Endothelial cell of umbilical vein (primary cell): ENCODE measurements at regions not wholly inside any gene's neighbourhood (a gene's known extent, or its start where the extent isn't known, plus 50 kb on each side); places are given as distances from the start of the nearest gene placed in this dataset.

ENCODE experiments used
- BruUV-seq: library from RNA; stranded (reverse); fragments of 400-500 nt; replicated peaks from 2 replicates; lab custom pipeline; 2021; lab: Mats Ljungman, UMichigan
- CTCF ChIA-PET: fragments of 300-600, 350-600 bp; sonication (Branson Sonifier 250); formaldehyde crosslinking; loops from one replicate; lab custom pipeline; 2021; ENCODE audit warnings: antibody characterized with exemption, inconsistent platforms; lab: Charles Lee
- POLR2A ChIA-PET: fragments of 300-600, 350-600 bp; sonication (Branson Sonifier 250); formaldehyde crosslinking; loops from one replicate; lab custom pipeline; 2021; ENCODE audit warnings: antibody characterized with exemption, inconsistent platforms; lab: Charles Lee
- DNase-seq: peaks from one replicate; pipeline ENCODE4 v3.0.0-alpha.2; 2011; ENCODE audit warnings: low read depth, low spot score
- FAIRE-seq: peaks from 2 replicates; lab custom pipeline; 2011; peaks lifted over from hg19 to GRCh38; lab: Jason Lieb, UNC
- H2AFZ ChIP-seq: 2 replicates; pipeline ENCODE4 v1.6.0; 2012; ENCODE audit warnings: low read depth, low read length, control low read depth, inconsistent platforms
- H3K27ac ChIP-seq: 2 replicates; pipeline ENCODE4 v1.5.1; 2011; ENCODE audit warnings: low read depth, mild to moderate bottlenecking, control low read depth, low read length, moderate library complexity; ENCODE audit not compliant: insufficient read depth
- H3K27me3 ChIP-seq, 2 experiments: 2 replicates each; pipeline versions ENCODE4 v1.6.0 to v1.6.1; 2011; ENCODE audit warnings: low read length in 2 of 2, mixed read lengths in 1 of 2; ENCODE audit not compliant: control insufficient read depth in 2 of 2, insufficient read depth in 2 of 2
- H3K36me3 ChIP-seq, 2 experiments: 2 replicates in 1 of 2; 3 replicates in 1 of 2; pipeline ENCODE4 v1.5.1; 2011; ENCODE audit warnings: low read length in 2 of 2, mild to moderate bottlenecking in 1 of 2, moderate library complexity in 1 of 2; ENCODE audit not compliant: control insufficient read depth in 2 of 2, insufficient read depth in 2 of 2; ENCODE audit errors: extremely low read depth in 1 of 2
- H3K4me1 ChIP-seq: 3 replicates; pipeline ENCODE4 v1.5.1; 2011; ENCODE audit warnings: mild to moderate bottlenecking, low read length; ENCODE audit not compliant: control insufficient read depth, insufficient read depth; ENCODE audit errors: extremely low read depth
- H3K4me2 ChIP-seq: 2 replicates; pipeline ENCODE4 v1.6.1; 2011; ENCODE audit warnings: low read length, control low read depth, mixed read lengths; ENCODE audit not compliant: insufficient read depth
- H3K4me3 ChIP-seq, 3 experiments: fragments of 200-600 bp in 1 of 3; sonication (generic), shearing (Covaris generic) in 1 of 3; replicated peaks in 1 of 3; 2 replicates each; pipeline ENCODE4 v1.5.1; 2011 to 2016; ENCODE audit warnings: control low read depth in 3 of 3, low read length in 3 of 3, mild to moderate bottlenecking in 2 of 3, inconsistent platforms in 1 of 3, low read depth in 1 of 3, moderate library complexity in 1 of 3; ENCODE audit not compliant: insufficient read depth in 1 of 3
- H3K79me2 ChIP-seq: 2 replicates; pipeline ENCODE4 v1.6.0; 2012; ENCODE audit warnings: low read length, inconsistent platforms; ENCODE audit not compliant: control insufficient read depth, insufficient read depth
- H3K9ac ChIP-seq: replicated peaks from 2 replicates; pipeline ENCODE3; 2011; ENCODE audit warnings: low read length, control low read depth; ENCODE audit not compliant: insufficient read depth; ENCODE audit errors: extremely low read depth
- H3K9me1 ChIP-seq: replicated peaks from 3 replicates; pipeline ENCODE4 v1.6.0; 2011; ENCODE audit warnings: mild to moderate bottlenecking, low read length; ENCODE audit not compliant: control insufficient read depth, insufficient read depth; ENCODE audit errors: extremely low read depth
- H3K9me3 ChIP-seq: replicated peaks from 2 replicates; pipeline ENCODE4 v1.5.1; 2012; ENCODE audit warnings: low read length, inconsistent platforms; ENCODE audit not compliant: control insufficient read depth, insufficient read depth
- H4K20me1 ChIP-seq: replicated peaks from 2 replicates; pipeline ENCODE3; 2011; ENCODE audit warnings: mild to moderate bottlenecking, low read length; ENCODE audit not compliant: control insufficient read depth, insufficient read depth; ENCODE audit errors: extremely low read depth
- CTCF ChIP-seq, 2 donors: IDR thresholded peaks; 1 replicate in 1 of 2; 2 replicates in 1 of 2; pipeline ENCODE4 v1.5.1; 2011; ENCODE audit warnings: low read length in 2 of 2, mild to moderate bottlenecking in 2 of 2, moderate library complexity in 2 of 2, control low read depth in 1 of 2, inconsistent platforms in 1 of 2, low read depth in 1 of 2; ENCODE audit not compliant: insufficient read depth in 1 of 2; ENCODE audit errors: extremely low read depth in 1 of 2
- EZH2 ChIP-seq: IDR thresholded peaks from 2 replicates; pipeline ENCODE4 v1.6.1; 2012; ENCODE audit warnings: borderline replicate concordance, low read depth, mild to moderate bottlenecking, moderate library complexity, low read length, inconsistent platforms; ENCODE audit not compliant: severe bottlenecking
- FOS ChIP-seq: IDR thresholded peaks from 2 replicates; pipeline ENCODE4 v1.6.1; 2011; ENCODE audit warnings: mild to moderate bottlenecking, low read length, moderate library complexity, borderline replicate concordance; ENCODE audit not compliant: insufficient read depth
- GATA2 ChIP-seq: IDR thresholded peaks from 2 replicates; pipeline ENCODE4 v1.7.0; 2011; ENCODE audit warnings: low read depth, mild to moderate bottlenecking, moderate library complexity, mixed read lengths, low read length; ENCODE audit not compliant: insufficient read length, insufficient read depth
- JUN ChIP-seq: IDR thresholded peaks from 2 replicates; pipeline ENCODE4 v1.6.1; 2011; ENCODE audit warnings: borderline replicate concordance, low read depth; ENCODE audit not compliant: insufficient read length, insufficient read depth
- MAX ChIP-seq: IDR thresholded peaks from 2 replicates; pipeline ENCODE4 v1.6.1; 2011; ENCODE audit not compliant: insufficient read depth, insufficient read length
- MYC ChIP-seq: IDR thresholded peaks from one replicate; pipeline ENCODE4 v1.6.1; 2011; ENCODE audit warnings: mild to moderate bottlenecking, low read depth, low read length
- POLR2A ChIP-seq: IDR thresholded peaks from 2 replicates; pipeline ENCODE4 v1.6.1; 2012; ENCODE audit warnings: low read depth, mild to moderate bottlenecking, control low read depth, low read length
- POLR2AphosphoS5 ChIP-seq: IDR thresholded peaks from 2 replicates; pipeline ENCODE4 v1.6.1; 2012; ENCODE audit warnings: low read depth, mild to moderate bottlenecking, control low read depth, low read length, moderate library complexity; ENCODE audit not compliant: insufficient read depth
- dilution Hi-C: fragments of 300-500 bp; cut with MboI; formaldehyde crosslinking; loops from one replicate; pipeline ENCODE4 v1.15.0; 2019; ENCODE audit warnings: low sequenced_read_pairs; ENCODE audit not compliant: extremely low pct_ligation_motif_present
- intact Hi-C: fragments of 100-400 bp; cut with micrococcal nuclease; formaldehyde crosslinking; loops from one replicate; pipeline ENCODE4 v1.10.0; 2022

GRCh38 chr3:28951772-28952556, 328.9 kb upstream of the RBMS3 start:
- Histone ChIP-seq H2AFZ (no peak overlapping the region), H3K9me3 (no peaks in the 10 kb centered on the region), H3K27ac (no peak overlapping the region), H3K9me1 (no peaks in the 10 kb centered on the region), H3K4me1 (no peaks in the 10 kb centered on the region), H3K9ac (no peak overlapping the region), H3K27me3 (no peaks in the 10 kb centered on the region), H3K36me3 (no peaks in the 10 kb centered on the region), H3K4me2 (no peak overlapping the region), H3K79me2 (no peaks in the 10 kb centered on the region), H3K4me3 (no peak overlapping the region), H4K20me1 (no peaks in the 10 kb centered on the region)
- ChIA-PET CTCF (interaction anchor here (0.8 kb wide), 1 partner anchor 16 kb away, joined by 3 read pairs; no protein-coding TSS in a partner anchor), POLR2A (no interaction called here)
- no peak for TF ChIP-seq MYC
- TF ChIP-seq POLR2A, result no peak
- no peak for TF ChIP-seq FOS
- no peak for TF ChIP-seq GATA2
- TF ChIP-seq CTCF (IDR thresholded peaks at IDR 0.05; ENCODE audit: extremely low read depth in 1 of 2, insufficient read depth in 1 of 2, low read depth in 1 of 2, low read length in 2 of 2), result no peak
- no peak for TF ChIP-seq POLR2AphosphoS5
- no peak for TF ChIP-seq EZH2
- no peak for TF ChIP-seq JUN
- TF ChIP-seq MAX, result no peak
- intact Hi-C loops, result no loop called here
- no TSS peak for BruUV-seq
- FAIRE-seq, result no peak
- DNase-seq, result no peak
- dilution Hi-C loops, result no loop called here
